HG02623 (cell line): ENCODE measurements at regions not wholly inside any gene's neighbourhood (a gene's known extent, or its start where the extent isn't known, plus 50 kb on each side); places are given as distances from the start of the nearest gene placed in this dataset.

Experiments
- ATAC-seq: cut with Tn5 transposase; IDR thresholded peaks from one replicate; pipeline ENCODE4 v1.9.1; 2021; ENCODE audit warnings: moderate library complexity; ENCODE audit not compliant: unreplicated experiment

- ATAC-seq, result no peak
Observed at GRCh38 chr2:57546478-57546877, 500.1 kb upstream of the VRK2 start.

DNA sequence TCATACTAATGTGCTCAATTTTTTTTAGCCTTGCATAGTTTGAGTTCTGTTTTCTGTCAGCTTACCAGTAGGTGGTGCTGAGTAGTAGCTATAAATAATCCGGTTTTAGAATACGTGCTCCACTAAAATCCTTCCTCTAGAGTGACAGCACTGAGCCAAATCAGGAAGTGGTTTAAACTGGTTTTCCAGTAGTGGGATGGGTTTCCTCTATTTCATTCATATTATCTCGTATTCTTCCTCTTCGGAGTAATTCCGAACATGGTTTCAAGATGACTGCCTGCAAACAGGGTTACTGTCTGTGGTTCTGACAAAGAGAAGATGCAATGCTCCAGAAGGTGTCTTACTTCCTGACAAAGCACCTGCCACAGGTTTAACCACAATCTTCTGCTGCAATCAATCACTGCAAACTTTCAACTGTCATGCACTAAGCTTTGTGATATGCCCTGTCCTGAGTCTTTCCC, 496.9 kb upstream of the VRK2 start:
- peak; percentile 65 for ATAC-seq

DNA sequence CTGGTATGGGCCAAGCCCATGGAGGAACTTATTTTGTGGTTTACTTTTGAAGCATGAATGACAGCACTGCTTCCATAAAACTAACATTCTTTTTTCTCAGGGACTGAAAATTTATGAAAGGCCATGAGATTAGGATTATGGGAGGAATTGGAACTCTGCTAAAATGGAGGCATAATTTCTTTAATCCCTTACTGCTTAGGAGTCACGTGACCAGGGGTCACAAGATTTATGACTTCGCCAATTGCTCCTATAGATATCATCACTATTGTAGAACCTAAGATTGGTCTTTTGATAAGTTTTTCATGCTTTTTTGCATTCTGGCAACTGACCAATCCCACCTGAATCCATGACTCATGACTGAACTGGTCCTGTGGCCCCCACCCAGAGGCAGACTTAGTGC, 495.7 kb upstream of the VRK2 start:
- ATAC-seq, result no peak

DNA sequence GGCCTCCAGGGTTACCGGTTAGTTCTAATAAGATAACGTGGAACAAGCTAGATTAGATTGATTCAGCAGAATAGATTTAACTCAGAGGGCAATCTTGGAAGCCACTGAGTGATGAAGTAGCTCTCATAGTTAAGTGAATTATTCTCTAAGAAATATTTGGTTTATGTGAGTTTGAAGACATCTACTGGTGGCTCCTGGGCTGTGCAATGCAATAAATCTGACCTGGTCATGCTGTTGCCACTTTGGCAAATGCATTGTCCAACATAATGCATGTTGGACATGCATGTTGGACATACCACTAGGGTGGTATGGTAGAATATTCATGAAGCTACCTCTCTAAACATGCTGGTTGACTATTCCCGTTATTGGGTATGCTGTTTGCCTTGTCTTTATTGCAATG, 493.7 kb upstream of the VRK2 start:
- ATAC-seq, result no peak

DNA sequence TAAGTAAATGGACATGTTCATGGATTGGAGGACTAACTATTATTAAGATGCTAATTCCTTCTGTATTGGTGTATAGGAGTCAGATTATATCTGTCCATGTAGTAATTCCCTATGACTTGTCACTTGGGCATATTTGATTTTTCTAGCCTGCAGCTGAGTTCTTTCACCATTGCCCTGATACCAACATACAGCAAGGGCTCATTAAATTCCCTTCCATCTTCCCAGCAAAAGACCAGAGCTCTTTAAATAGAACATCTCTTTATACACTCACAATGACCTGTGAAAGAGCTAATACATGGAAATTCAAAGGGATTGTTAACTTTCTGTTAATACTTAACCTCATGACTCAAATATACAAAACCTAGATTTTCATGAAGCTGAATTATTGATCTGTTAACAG, 492.3 kb upstream of the VRK2 start:
- no peak for ATAC-seq

GRCh38 chr2:57558312-57558711, 488.3 kb upstream of the VRK2 start:
- no peak for ATAC-seq

- no peak for ATAC-seq
Observed at GRCh38 chr2:57562495-57562894, 484.1 kb upstream of the VRK2 start.

- no peak for ATAC-seq
Observed at GRCh38 chr2:57563015-57563414, 483.6 kb upstream of the VRK2 start.

DNA sequence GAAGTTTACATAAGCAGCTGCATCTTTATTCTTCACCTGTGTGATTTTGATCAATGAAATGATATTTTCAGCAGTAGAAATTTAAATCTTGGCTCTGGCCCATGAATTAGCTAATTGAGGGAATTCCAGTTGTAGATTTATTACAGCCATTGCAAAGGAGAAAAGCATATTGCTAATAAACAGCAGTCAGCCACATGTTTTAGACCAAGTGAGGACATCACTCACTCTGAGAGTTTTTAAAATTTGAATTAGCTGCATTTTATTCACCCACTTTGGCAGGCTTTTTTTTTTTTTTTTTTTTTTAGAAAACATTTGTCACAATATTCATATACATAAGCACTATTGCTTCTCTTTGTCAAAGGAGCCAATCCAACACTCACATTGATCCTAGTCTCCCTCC, 479.4 kb upstream of the VRK2 start:
- no peak for ATAC-seq

- no peak for ATAC-seq
Observed at GRCh38 chr2:57569396-57569795, 477.2 kb upstream of the VRK2 start.

- ATAC-seq, result no peak
Observed at GRCh38 chr2:57570961-57571360, 475.6 kb upstream of the VRK2 start.

DNA sequence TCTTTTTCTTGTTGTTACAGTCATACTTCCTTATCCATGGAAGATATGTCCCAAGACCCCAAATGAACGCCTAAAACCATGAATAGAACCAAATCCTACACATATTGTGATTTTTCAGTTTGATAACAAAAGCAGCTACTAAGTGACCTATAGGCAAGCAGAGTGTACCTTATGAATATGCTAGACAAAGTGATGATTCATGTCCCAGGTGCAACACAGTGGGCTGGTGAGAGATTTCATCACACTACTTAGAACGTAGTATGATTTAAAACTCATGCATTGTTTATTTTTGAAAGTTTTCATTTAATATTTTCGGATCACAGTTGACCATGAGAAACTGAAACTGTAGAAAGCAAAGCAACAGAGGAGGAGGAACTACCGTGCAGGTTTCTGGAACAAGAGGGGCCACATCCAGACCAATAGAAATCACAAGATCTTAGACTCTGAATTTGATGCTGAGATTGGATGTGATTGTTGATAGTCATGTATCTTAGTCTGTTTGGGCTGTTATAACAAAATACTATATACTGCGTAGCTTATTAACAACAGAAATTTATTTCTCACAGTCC, 470.8 kb upstream of the VRK2 start:
- ATAC-seq, result no peak

- ATAC-seq, result no peak
Observed at GRCh38 chr2:57576983-57577382, 469.6 kb upstream of the VRK2 start.

- ATAC-seq, result no peak
Observed at GRCh38 chr2:57597940-57598339, 448.7 kb upstream of the VRK2 start.

DNA sequence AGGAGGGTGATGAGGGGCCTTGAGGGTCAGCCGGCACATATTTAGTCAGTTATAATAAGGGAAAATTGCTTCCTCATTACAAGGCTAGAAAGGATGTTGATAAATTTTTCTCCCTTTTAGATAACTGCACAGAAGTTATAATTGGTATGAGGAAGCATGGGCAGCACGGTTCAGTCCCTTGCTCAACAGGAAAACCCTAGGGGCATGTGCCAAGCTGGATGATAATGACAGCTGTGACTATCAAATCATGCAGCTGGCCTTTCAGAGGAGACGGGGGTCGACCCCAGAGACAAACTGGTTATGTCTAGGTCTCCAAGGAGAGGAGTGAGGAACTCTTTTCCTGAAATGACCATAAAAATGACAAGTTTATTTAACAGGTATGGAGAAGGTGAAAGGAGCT, 448.1 kb upstream of the VRK2 start:
- no peak for ATAC-seq

GRCh38 chr2:57602733-57603132, 443.9 kb upstream of the VRK2 start:
- ATAC-seq, result no peak

- ATAC-seq, result no peak
Observed at GRCh38 chr2:57614988-57615387, 431.6 kb upstream of the VRK2 start.

DNA sequence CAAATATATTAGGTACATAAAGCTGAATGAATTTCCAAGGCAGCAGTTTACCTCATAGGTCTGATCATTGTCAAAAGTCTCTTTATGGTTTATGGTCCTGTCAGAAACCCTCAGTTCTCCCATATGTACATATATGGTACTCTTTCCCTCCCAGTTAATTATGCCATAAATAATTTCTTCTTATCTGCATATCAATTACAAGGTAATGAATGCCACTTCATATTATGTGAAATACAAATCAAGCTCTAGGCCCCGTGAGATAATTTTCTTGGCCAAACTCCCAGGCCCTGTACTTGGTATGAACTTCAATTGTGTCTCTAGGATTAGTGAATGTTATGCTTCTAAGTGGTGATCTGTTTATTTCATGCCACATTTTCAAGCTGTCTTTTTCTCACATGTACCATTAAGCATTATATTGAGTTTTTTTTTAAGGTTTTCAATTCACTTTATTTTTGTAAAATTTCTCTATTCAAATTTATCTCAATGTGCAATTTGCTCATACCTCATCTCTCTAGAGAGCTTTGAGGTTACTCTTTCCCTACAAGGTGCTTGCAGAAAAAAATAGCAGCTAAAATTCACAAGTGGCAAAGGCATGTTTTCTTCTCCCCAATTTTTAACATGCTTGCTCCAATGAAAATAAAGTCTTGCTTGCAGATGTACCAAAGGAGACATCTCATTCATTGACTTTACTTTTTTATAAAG, 430.6 kb upstream of the VRK2 start:
- no peak for ATAC-seq

- no peak for ATAC-seq
Observed at GRCh38 chr2:57617318-57617717, 429.3 kb upstream of the VRK2 start.

DNA sequence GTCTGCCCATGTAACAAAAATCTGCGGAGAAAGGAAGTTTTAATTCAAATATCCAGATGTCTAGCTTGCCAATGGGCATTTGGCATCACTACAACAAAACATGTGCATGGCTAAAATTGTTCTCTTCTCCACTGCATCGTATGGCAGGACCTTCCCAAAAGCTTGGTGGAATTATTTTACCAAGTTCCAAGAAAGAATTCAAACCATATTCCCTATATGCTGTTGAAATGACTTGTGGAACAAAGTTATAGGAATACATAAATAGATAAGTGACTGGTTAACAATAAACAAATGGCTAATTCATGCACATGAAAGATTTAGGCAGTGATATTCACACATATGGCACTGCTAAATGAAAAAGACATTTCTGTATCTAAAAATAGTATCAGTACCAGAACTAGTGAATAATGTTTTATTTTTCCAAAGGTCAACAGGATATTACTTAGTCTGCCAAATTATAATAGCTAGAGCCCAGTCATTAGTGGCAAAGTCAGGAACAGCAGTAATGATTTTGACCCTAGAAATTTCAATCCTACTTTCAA, 425.4 kb upstream of the VRK2 start:
- ATAC-seq, result no peak

DNA sequence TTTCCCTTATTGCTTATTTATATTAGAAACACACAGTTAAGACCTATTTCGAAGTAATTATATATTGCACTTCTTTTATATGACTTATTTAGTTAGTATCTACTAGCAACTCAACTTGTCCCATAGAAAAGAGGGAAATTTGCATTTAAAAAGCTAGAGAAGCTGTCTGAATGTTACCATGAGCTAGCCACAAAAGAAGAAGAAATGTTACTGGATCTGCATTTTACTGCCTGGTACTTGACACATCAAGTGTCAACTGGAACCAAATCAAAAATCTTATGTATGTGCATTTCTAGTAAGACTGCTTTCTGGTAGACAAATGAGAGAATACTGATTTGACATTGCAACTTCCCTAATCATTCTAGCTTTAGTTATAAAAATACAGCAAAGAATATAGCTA, 424.6 kb upstream of the VRK2 start:
- no peak for ATAC-seq

GRCh38 chr2:57656198-57656597, 390.4 kb upstream of the VRK2 start:
- ATAC-seq, result no peak

- no peak for ATAC-seq
Observed at GRCh38 chr2:57669570-57669969, 377.0 kb upstream of the VRK2 start.
